Keratinocyte (primary cell): ENCODE measurements at regions not wholly inside any gene's neighbourhood (a gene's known extent, or its start where the extent isn't known, plus 50 kb on each side); places are given as distances from the start of the nearest gene placed in this dataset.

Source experiments
- DNase-seq: peaks from one replicate; pipeline ENCODE4 v3.0.0-alpha.2; 2011; ENCODE audit warnings: low read depth, missing footprints, low spot score
- FAIRE-seq: peaks from 2 replicates; lab custom pipeline; 2011; peaks lifted over from hg19 to GRCh38; lab: Jason Lieb, UNC
- H2AFZ ChIP-seq: 2 replicates; pipeline ENCODE4 v1.6.0; 2012; ENCODE audit warnings: low read length, control low read depth, inconsistent platforms; ENCODE audit not compliant: control insufficient read depth
- H3K27ac ChIP-seq: 2 replicates; pipeline ENCODE4 v1.5.1; 2011; ENCODE audit warnings: low read length; ENCODE audit not compliant: control insufficient read depth, insufficient read depth
- H3K27me3 ChIP-seq: 3 replicates; pipeline ENCODE4 v1.6.0; 2011; ENCODE audit warnings: low read length; ENCODE audit not compliant: control insufficient read depth, insufficient read depth; ENCODE audit errors: extremely low read depth
- H3K36me3 ChIP-seq, 2 experiments: 2 replicates in 1 of 2; 3 replicates in 1 of 2; pipeline ENCODE4 v1.5.1; 2011; ENCODE audit warnings: low read length in 2 of 2, mild to moderate bottlenecking in 1 of 2; ENCODE audit not compliant: control insufficient read depth in 2 of 2, insufficient read depth in 2 of 2; ENCODE audit errors: extremely low read depth in 1 of 2
- H3K4me1 ChIP-seq: 3 replicates; pipeline ENCODE4 v1.5.1; 2011; ENCODE audit warnings: low read length; ENCODE audit not compliant: control insufficient read depth, insufficient read depth; ENCODE audit errors: extremely low read depth
- H3K4me2 ChIP-seq: 3 replicates; pipeline ENCODE4 v1.6.0; 2011; ENCODE audit warnings: low read depth, low read length; ENCODE audit not compliant: control insufficient read depth, insufficient read depth; ENCODE audit errors: extremely low read depth
- H3K4me3 ChIP-seq, 3 experiments: fragments of 200-600 bp in 1 of 3; sonication (generic) in 1 of 3; 2 replicates in 2 of 3; 3 replicates in 1 of 3; pipeline ENCODE4 v1.5.1; 2011 to 2016; ENCODE audit warnings: low read length in 3 of 3, mild to moderate bottlenecking in 3 of 3, control low read depth in 2 of 3, inconsistent platforms in 1 of 3, low read depth in 1 of 3, mixed read lengths in 1 of 3, mixed run types in 1 of 3, moderate library complexity in 1 of 3; ENCODE audit not compliant: control insufficient read depth in 2 of 3, insufficient read depth in 2 of 3; ENCODE audit errors: extremely low read depth in 1 of 3
- H3K79me2 ChIP-seq: 2 replicates; pipeline ENCODE4 v1.6.0; 2012; ENCODE audit warnings: low read length; ENCODE audit not compliant: control insufficient read depth, insufficient read depth
- H3K9ac ChIP-seq: 3 replicates; pipeline ENCODE4 v1.6.0; 2011; ENCODE audit warnings: low read length; ENCODE audit not compliant: control insufficient read depth, insufficient read depth; ENCODE audit errors: extremely low read depth
- H3K9me1 ChIP-seq: 3 replicates; pipeline ENCODE4 v1.6.0; 2011; ENCODE audit warnings: low read length; ENCODE audit not compliant: control insufficient read depth, insufficient read depth; ENCODE audit errors: extremely low read depth
- H3K9me3 ChIP-seq: 2 replicates; pipeline ENCODE4 v1.5.1; 2012; ENCODE audit warnings: low read depth, low read length; ENCODE audit not compliant: control insufficient read depth
- H4K20me1 ChIP-seq: 3 replicates; pipeline ENCODE4 v1.6.0; 2011; ENCODE audit warnings: low read length; ENCODE audit not compliant: control insufficient read depth, insufficient read depth; ENCODE audit errors: extremely low read depth
- CTCF ChIP-seq, 3 experiments: IDR thresholded peaks in 1 of 3; conservative IDR thresholded peaks in 1 of 3; optimal IDR thresholded peaks in 1 of 3; 2 replicates in 2 of 3; 3 replicates in 1 of 3; pipeline versions ENCODE3 to v1.5.1; 2011; ENCODE audit warnings: low read length in 3 of 3, mild to moderate bottlenecking in 3 of 3, moderate library complexity in 2 of 3, control low read depth in 1 of 3, inconsistent platforms in 1 of 3; ENCODE audit not compliant: insufficient read depth in 2 of 3; ENCODE audit errors: extremely low read depth in 1 of 3
- EZH2 ChIP-seq: IDR thresholded peaks from one replicate; pipeline ENCODE4 v1.6.1; 2012; ENCODE audit warnings: inconsistent platforms, mild to moderate bottlenecking, low read length, moderate library complexity
- dilution Hi-C: fragments of 300-500 bp; cut with MboI; formaldehyde crosslinking; loops from one replicate; pipeline ENCODE4 v1.7.0; 2020; ENCODE audit warnings: low sequenced_read_pairs; ENCODE audit not compliant: extremely low pct_ligation_motif_present

- FAIRE-seq, result no peak
- Histone ChIP-seq H4K20me1 (no peaks in the 10 kb centered on the region), H3K36me3 (no peaks in the 10 kb centered on the region)
Observed at GRCh38 chr17:34797720-34798119, 163.5 kb downstream of the CCT6B start.

GRCh38 chr17:34793231-34793908, 167.9 kb downstream of the CCT6B start:
- Histone ChIP-seq H4K20me1 (no peaks in the 10 kb centered on the region), H3K4me1 (no peaks in the 10 kb centered on the region), H3K36me3 (no peaks in the 10 kb centered on the region), H3K27ac (no peak overlapping the region), H3K4me2 (no peak overlapping the region), H2AFZ (no peak overlapping the region), H3K4me3 (no peak overlapping the region), H3K9me3 (peaks cover 3% of the 10 kb centered on the region), H3K9me1 (no peaks in the 10 kb centered on the region), H3K79me2 (no peaks in the 10 kb centered on the region), H3K27me3 (no peaks in the 10 kb centered on the region), H3K9ac (no peak overlapping the region)
- dilution Hi-C loops, result no loop called here
- TF ChIP-seq CTCF (optimal IDR thresholded peaks at IDR 0.05 in 1 of 3, IDR thresholded peaks at IDR 0.05 in 1 of 3, conservative IDR thresholded peaks at IDR 0.05 in 1 of 3; ENCODE audit: extremely low read depth in 1 of 3, insufficient read depth in 2 of 3, low read length in 3 of 3), result no peak
- no peak for TF ChIP-seq EZH2
- DNase-seq (no peak), FAIRE-seq (no peak)

More at GRCh38 chr17:34797720-34798119, 163.5 kb downstream of the CCT6B start:
- H2AFZ ChIP-seq, result no peak overlapping the region
- no peak overlapping the region for H3K27ac ChIP-seq
- no peak overlapping the region for H3K4me3 ChIP-seq
- no peaks in the 10 kb centered on the region for H3K9me1 ChIP-seq
- DNase-seq, result no peak
- H3K4me1 ChIP-seq, result no peaks in the 10 kb centered on the region
- dilution Hi-C loops, result no loop called here
- H3K9me3 ChIP-seq, result no peaks in the 10 kb centered on the region
- no peaks in the 10 kb centered on the region for H3K79me2 ChIP-seq
- no peak overlapping the region for H3K4me2 ChIP-seq
- H3K9ac ChIP-seq, result no peak overlapping the region
- H3K27me3 ChIP-seq, result no peaks in the 10 kb centered on the region
- no peak for TF ChIP-seq EZH2
- TF ChIP-seq CTCF (optimal IDR thresholded peaks at IDR 0.05 in 1 of 3, IDR thresholded peaks at IDR 0.05 in 1 of 3, conservative IDR thresholded peaks at IDR 0.05 in 1 of 3; ENCODE audit: extremely low read depth in 1 of 3, insufficient read depth in 2 of 3, low read length in 3 of 3), result no peak
